SK-N-MC (cell line): ENCODE measurements at regions not wholly inside any gene's neighbourhood (a gene's known extent, or its start where the extent isn't known, plus 50 kb on each side); places are given as distances from the start of the nearest gene placed in this dataset.
"Not testable (repeated sequence)": the region's sequence is repeated elsewhere in the genome, so short reads cannot be mapped to it uniquely, and the experiment has no call there.

Experiments
- DNase-seq: peaks from one replicate; pipeline ENCODE4 v3.0.0-alpha.2; 2011; ENCODE audit warnings: low read depth, low spot score
- H3K27ac ChIP-seq: fragments of 200-600 bp; sonication (generic); 2 replicates; pipeline ENCODE4 v1.5.1; 2016; ENCODE audit warnings: mixed run types
- H3K36me3 ChIP-seq: fragments of 200-600 bp; sonication (generic); 2 replicates; pipeline ENCODE4 v1.6.1; 2017; ENCODE audit warnings: antibody characterized with exemption, low read length, mixed read lengths; ENCODE audit not compliant: insufficient read depth
- H3K4me3 ChIP-seq: fragments of 200-600 bp; sonication (generic); 2 replicates; pipeline ENCODE4 v1.5.1; 2016
- H3K9ac ChIP-seq: fragments of 200-600 bp; sonication (generic); 2 replicates; pipeline ENCODE4 v1.8.0; 2017; ENCODE audit warnings: mixed run types, mixed read lengths; ENCODE audit not compliant: insufficient read length
- H3K9me3 ChIP-seq: fragments of 200-600 bp; sonication (generic); 2 replicates; pipeline ENCODE4 v1.6.1; 2017; ENCODE audit warnings: low read depth, mild to moderate bottlenecking, antibody characterized with exemption, low read length, moderate library complexity, mixed read lengths
- EZH2 ChIP-seq: fragments of 200-600 bp; sonication (generic); IDR thresholded peaks from one replicate; pipeline ENCODE4 v1.6.1; 2017; ENCODE audit warnings: antibody characterized with exemption
- FOXP2 ChIP-seq: optimal IDR thresholded peaks from 2 replicates; pipeline ENCODE3; 2011; ENCODE audit warnings: mild to moderate bottlenecking, moderate library complexity; ENCODE audit not compliant: insufficient read depth; ENCODE audit errors: extremely low read length, control extremely low read depth
- POLR2AphosphoS5 ChIP-seq: IDR thresholded peaks from 2 replicates; pipeline ENCODE4 v1.6.1; 2012; ENCODE audit warnings: mild to moderate bottlenecking, low read depth, low read length, borderline replicate concordance

GRCh38 chr1:78203410-78203982 is 157.7 kb downstream of the GIPC2 start:
- H3K9ac ChIP-seq, H3K27ac ChIP-seq, H3K4me3 ChIP-seq, H3K36me3 ChIP-seq, H3K9me3 ChIP-seq, DNase-seq: not testable (repeated sequence)

- Histone ChIP-seq H3K27ac (no peak overlapping the region), H3K9ac (no peak overlapping the region), H3K36me3 (no peaks in the 10 kb centered on the region), H3K4me3 (no peak overlapping the region), H3K9me3 (no peaks in the 10 kb centered on the region)
- TF ChIP-seq EZH2 (no peak), FOXP2 (no peak), POLR2AphosphoS5 (no peak)
- no peak for DNase-seq
Measured at GRCh38 chr1:78210175-78210574, 164.4 kb downstream of the GIPC2 start.

GRCh38 chr1:78211483-78212092 is 165.8 kb downstream of the GIPC2 start:
- no peaks in the 10 kb centered on the region for H3K9me3 ChIP-seq
- DNase-seq: no peak
- H3K4me3 ChIP-seq: no peak overlapping the region
- no peak overlapping the region for H3K9ac ChIP-seq
- H3K36me3 ChIP-seq: no peaks in the 10 kb centered on the region
- H3K27ac ChIP-seq: no peak overlapping the region
- TF ChIP-seq EZH2 (no peak), POLR2AphosphoS5 (no peak), FOXP2 (no peak)

DNA sequence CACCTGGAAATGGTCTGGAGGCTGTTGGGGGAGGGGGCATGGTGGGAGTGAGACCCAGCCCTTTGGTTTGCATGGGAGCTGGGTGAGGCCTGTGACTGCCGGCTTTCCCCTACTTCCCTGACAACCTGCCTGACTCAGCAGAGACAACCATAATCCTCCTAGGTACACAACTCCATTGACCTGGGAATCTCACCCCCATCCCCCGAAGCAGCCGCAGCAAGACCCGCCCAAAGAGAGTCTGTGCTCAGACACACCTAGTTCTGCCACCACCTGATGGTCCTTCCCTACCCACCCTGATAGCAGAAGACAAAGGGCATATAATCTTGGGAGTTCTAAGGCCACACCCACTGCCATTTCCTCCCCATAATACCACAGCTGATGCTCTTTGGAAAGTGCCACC is 168.6 kb downstream of the GIPC2 start:
- no peak for DNase-seq
- no peak overlapping the region for H3K4me3 ChIP-seq
- H3K27ac ChIP-seq: no peak overlapping the region
- no peak overlapping the region for H3K9ac ChIP-seq
- TF ChIP-seq EZH2: no peak
- TF ChIP-seq POLR2AphosphoS5: no peak
- no peak for TF ChIP-seq FOXP2
- H3K9me3 ChIP-seq: no peaks in the 10 kb centered on the region
- no peaks in the 10 kb centered on the region for H3K36me3 ChIP-seq

DNA sequence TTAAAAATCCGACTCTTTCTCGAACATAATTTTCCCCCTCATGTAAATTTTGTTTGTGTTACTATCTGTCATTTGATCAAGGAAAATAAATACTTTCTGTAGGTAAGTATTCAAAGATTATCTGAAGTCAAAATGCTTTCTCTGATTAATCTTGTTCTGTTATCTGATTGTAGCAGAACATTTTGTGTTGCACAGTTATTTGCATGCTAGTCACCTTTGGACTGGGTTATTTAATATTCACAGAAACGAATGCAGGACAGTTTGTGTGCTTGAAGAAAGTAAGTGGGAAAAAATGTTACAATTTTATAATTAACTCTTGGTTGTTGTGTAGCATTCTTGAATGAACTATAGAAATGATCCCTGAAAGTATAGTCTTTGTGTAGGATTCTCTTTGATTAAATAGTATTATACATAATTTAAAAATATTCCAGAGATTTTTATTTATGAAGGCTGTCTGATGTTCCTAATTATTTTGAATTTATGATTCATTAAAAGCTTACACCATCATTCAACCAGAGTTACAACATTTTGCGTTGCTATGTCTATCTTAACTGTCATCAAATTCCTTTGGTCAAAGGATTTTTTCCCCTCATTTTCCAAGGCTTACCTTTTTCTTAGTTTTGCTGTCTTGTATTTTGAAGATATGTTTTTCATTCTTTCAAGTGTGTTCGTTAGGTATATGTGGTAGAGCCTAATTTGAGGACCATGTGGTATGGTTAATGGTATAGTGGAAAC is 176.6 kb downstream of the GIPC2 start:
- Histone ChIP-seq H3K4me3 (no peak overlapping the region), H3K9me3 (no peaks in the 10 kb centered on the region), H3K9ac (no peak overlapping the region), H3K36me3 (no peaks in the 10 kb centered on the region), H3K27ac (no peak overlapping the region)
- DNase-seq: no peak
- no peak for TF ChIP-seq EZH2
- TF ChIP-seq FOXP2: no peak
- no peak for TF ChIP-seq POLR2AphosphoS5

- Histone ChIP-seq H3K9ac (no peak overlapping the region), H3K4me3 (no peak overlapping the region), H3K27ac (no peak overlapping the region), H3K36me3 (no peaks in the 10 kb centered on the region), H3K9me3 (no peaks in the 10 kb centered on the region)
- DNase-seq: no peak
- TF ChIP-seq EZH2 (no peak), POLR2AphosphoS5 (no peak), FOXP2 (no peak)
Measured at GRCh38 chr1:78222960-78223358, 177.2 kb downstream of the GIPC2 start.

DNA sequence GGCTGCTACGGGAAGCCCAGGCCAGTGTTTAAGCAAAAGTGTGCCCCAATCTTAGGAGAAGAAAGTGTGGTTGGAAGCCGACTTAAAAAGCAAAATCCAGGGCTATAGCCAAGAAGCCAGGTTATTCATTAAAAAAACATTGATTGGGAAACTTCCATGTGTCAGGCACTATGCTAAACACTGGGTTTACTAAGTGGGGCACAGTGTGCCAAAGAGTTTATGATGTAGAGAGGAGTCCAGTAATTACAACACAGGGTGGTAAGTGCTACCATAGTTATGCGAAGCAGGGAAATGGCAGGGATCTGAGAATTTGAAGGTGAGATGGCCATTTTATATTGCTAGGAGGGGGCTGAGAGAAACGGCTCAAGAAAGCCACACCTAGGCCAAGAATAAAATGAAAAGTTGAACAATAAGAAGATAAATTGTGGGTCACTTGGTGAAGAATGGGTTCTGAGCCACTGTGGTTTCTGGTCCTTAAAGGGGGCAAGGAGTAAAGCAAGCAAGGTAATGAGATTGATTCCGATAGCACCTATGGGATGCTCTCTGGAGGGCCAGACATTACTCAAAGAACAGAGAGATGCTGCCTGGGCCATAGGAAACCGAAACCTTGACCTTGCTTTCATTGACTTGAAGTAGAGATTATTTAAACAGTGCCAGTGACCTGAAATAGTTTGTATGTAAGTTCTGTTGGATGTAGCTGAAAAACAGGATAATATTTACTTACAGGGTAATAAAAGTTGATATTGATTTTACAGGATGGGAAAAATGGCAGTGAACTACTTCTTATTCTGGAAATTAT is 177.8 kb downstream of the GIPC2 start:
- Histone ChIP-seq H3K4me3 (no peak overlapping the region), H3K27ac (no peak overlapping the region), H3K9me3 (no peaks in the 10 kb centered on the region), H3K9ac (no peak overlapping the region), H3K36me3 (no peaks in the 10 kb centered on the region)
- no peak for DNase-seq
- TF ChIP-seq FOXP2 (no peak), POLR2AphosphoS5 (no peak), EZH2 (no peak)

DNA sequence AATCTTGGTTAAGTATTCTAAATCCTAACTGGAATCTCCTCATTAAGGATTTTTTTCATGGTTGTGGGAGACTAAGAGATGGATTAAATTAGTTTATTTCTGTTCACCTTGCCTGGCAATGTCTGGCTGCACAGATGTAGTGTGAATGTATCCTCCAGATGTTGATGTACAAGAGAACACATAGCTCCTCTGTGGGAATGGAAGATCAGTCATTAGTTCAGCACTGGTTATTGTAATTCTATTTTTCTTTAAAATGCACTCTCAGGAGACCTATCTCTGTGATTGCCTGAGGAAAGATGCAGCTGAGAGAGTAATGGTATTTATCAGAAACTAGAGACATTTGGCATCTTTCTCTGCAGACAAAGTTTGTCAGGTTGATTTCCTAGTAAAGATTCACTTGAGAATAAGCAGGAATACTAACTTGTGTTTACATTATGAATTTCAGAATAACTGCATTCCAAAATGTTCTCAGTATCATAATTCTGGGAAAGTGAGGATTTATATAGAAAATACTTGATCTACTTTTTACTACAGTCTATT is 178.6 kb downstream of the GIPC2 start:
- Histone ChIP-seq H3K27ac (no peak overlapping the region; the same call in 1 of the 2 replicates), H3K9ac (no peak overlapping the region), H3K9me3 (no peaks in the 10 kb centered on the region), H3K36me3 (no peaks in the 10 kb centered on the region), H3K4me3 (no peak overlapping the region)
- TF ChIP-seq EZH2: no peak
- TF ChIP-seq POLR2AphosphoS5: no peak
- TF ChIP-seq FOXP2: no peak
- DNase-seq: no peak
